GM18520 (cell line): ENCODE measurements at regions not wholly inside any gene's neighbourhood (a gene's known extent, or its start where the extent isn't known, plus 50 kb on each side); places are given as distances from the start of the nearest gene placed in this dataset.
A peak's percentile ranks its signal among the peaks of the same experiment; 100 is the strongest.

Experiments used
- ATAC-seq: cut with Tn5 transposase; IDR thresholded peaks from one replicate; pipeline ENCODE4 v1.9.1; 2021; ENCODE audit not compliant: unreplicated experiment

- ATAC-seq = no peak
Observed at GRCh38 chr1:182735343-182735742, 51.0 kb upstream of the RGS8 start.

DNA sequence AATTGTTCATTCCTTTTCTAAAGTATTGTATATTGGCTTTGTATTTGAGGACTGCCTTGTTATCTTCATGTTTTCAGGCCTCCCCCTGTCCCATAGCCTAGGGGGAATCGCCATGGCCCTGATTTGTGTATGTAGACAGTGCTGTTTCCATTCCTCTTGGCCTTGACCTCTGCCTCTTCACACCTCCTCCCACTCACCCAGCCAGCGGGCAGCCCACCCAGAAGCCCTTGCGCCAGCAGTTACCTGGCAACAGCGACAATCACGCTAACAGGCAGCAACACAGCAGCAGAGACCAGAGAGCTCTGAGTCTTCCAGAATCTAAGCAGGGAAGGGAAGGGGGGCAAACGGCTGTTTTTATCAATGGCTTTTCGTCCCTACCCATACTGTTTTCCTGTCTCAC lies 50.0 kb upstream of the NPL start:
- ATAC-seq = peak; percentile 84
